H54 (cell line): ENCODE measurements at regions not wholly inside any gene's neighbourhood (a gene's known extent, or its start where the extent isn't known, plus 50 kb on each side); places are given as distances from the start of the nearest gene placed in this dataset.

Source experiments
- DNase-seq: peaks from one replicate; pipeline ENCODE4 v3.0.0; 2011; ENCODE audit warnings: low spot score, mixed read lengths; ENCODE audit not compliant: insufficient read length
- FAIRE-seq: peaks from 3 replicates; lab custom pipeline; 2011; peaks lifted over from hg19 to GRCh38; lab: Jason Lieb, UNC
- POLR2A ChIP-seq: IDR thresholded peaks from 2 replicates; pipeline ENCODE4 v1.6.1; 2011; ENCODE audit warnings: low read depth, mild to moderate bottlenecking, low read length

- no peak for TF ChIP-seq POLR2A
- no peak for DNase-seq
- FAIRE-seq, result no peak
Observed at GRCh38 chr6:43911354-43912115, 141.5 kb downstream of the VEGFA start.

GRCh38 chr6:43910638-43911353 lies 140.8 kb downstream of the VEGFA start:
- DNase-seq, result no peak
- no peak for TF ChIP-seq POLR2A
- no peak for FAIRE-seq

GRCh38 chr6:43910149-43910637 lies 140.2 kb downstream of the VEGFA start:
- DNase-seq (no peak), FAIRE-seq (no peak)

GRCh38 chr6:43909474-43910148 lies 139.6 kb downstream of the VEGFA start:
- no peak for FAIRE-seq
- no peak for TF ChIP-seq POLR2A

More at GRCh38 chr6:43910149-43910637, 140.2 kb downstream of the VEGFA start:
- no peak for TF ChIP-seq POLR2A

GRCh38 chr6:43907789-43908472 lies 137.9 kb downstream of the VEGFA start:
- DNase-seq, result no peak

More at GRCh38 chr6:43909474-43910148, 139.6 kb downstream of the VEGFA start:
- no peak for DNase-seq

GRCh38 chr6:43907312-43907711 lies 137.3 kb downstream of the VEGFA start:
- no peak for TF ChIP-seq POLR2A
- FAIRE-seq (no peak), DNase-seq (no peak)

More at GRCh38 chr6:43907789-43908472, 137.9 kb downstream of the VEGFA start:
- no peak for TF ChIP-seq POLR2A
- FAIRE-seq, result no peak

- no peak for TF ChIP-seq POLR2A
- no peak for DNase-seq
- FAIRE-seq, result no peak
Observed at GRCh38 chr6:43904311-43905123, 134.5 kb downstream of the VEGFA start.

- no peak for DNase-seq
- FAIRE-seq, result no peak
- no peak for TF ChIP-seq POLR2A
Observed at GRCh38 chr6:43903739-43904290, 133.8 kb downstream of the VEGFA start.

- no peak for FAIRE-seq
- DNase-seq, result no peak
- TF ChIP-seq POLR2A, result no peak
Observed at GRCh38 chr6:43901733-43902230, 131.8 kb downstream of the VEGFA start.

GRCh38 chr6:43900916-43901732 lies 131.1 kb downstream of the VEGFA start:
- DNase-seq, result no peak
- FAIRE-seq, result no peak
- TF ChIP-seq POLR2A, result no peak

GRCh38 chr6:43900560-43900915 lies 130.5 kb downstream of the VEGFA start:
- TF ChIP-seq POLR2A, result no peak
- DNase-seq, result no peak
- no peak for FAIRE-seq
